ENCODE measurements at regions not wholly inside any gene's neighbourhood (a gene's known extent, or its start where the extent isn't known, plus 50 kb on each side); places are given as distances from the start of the nearest gene placed in this dataset.

DNA sequence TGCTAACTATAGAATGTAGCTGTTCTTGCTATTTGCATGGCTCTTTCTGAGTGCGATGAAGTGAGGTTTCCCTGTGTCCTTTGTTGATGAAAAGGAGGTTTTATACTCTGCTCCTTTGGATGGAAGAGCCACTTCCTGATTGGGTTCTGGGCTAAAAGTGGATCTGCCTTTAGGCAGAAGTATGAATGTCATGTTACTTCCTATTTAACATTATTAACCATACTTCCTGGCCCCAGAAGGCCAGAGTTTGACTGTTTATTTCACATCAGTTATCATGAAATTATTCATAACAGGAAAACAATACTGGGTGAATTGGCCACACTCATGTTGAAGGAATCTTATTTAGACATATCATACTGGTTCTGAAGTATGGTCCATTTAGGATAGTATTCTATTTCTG, 386.2 kb downstream of the PCDH7 start:
- no peak for DNase-seq (ENCODE audit: low read depth in 2 of 2)

DNA sequence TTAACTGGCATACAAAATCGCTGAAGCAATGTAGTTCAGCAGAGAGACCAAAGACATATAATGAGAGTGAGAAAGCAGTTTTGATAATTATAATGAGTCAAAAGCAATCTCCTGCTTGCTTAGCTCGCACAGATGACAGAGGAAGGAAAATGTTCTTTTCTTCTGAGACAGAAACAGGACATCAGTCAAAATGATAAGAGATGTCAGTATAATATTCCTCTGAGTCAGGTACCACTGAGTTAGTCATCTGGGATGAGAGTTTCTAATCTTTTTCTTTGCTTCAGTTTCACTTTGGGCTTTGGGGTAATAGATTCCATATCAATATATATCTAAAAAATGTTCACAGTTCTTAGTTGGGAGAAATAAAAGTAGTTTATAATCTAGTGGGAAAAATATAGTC, 387.2 kb downstream of the PCDH7 start:
- DNase-seq (ENCODE audit: low read depth in 2 of 2), result no peak

DNA sequence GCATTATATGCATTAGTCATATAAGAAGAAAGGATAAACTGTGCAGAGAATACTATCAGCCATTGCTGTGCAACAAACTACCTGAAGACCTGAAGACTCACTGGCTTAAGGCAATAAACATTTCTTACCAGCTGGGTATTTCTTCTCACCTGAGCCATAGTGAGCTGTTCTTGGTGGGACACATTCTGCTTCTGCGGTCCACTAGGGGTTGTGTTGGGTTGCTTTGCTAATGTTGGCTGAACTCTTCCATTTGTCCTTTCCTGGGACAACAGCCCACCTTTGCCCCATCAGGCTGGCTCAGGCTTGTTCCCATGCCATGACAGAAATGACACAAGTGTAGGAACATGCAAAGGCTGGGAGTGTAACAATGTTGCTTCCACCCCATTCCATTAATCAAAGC, 388.6 kb downstream of the PCDH7 start:
- DNase-seq (ENCODE audit: low read depth in 2 of 2), result no peak

DNA sequence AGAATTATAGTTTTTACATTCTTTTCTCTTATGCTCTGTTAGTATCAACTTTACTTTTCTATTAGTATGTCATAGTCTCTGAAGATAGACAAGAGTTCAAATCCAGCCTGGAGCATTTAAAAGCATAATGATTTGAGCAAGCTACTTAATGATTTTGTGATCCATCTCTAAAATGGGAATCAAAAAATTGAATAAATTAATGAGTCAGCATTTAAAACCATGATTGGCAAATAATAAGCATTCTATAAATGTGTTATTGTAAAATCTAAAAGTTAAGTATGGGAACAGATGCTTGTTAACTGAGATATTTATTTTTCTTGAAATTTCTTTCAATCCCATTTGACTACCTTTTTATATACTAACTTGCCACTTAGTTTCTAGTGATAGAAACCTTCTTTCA, 391.6 kb downstream of the PCDH7 start:
- DNase-seq (ENCODE audit: low read depth in 2 of 2), result no peak

DNA sequence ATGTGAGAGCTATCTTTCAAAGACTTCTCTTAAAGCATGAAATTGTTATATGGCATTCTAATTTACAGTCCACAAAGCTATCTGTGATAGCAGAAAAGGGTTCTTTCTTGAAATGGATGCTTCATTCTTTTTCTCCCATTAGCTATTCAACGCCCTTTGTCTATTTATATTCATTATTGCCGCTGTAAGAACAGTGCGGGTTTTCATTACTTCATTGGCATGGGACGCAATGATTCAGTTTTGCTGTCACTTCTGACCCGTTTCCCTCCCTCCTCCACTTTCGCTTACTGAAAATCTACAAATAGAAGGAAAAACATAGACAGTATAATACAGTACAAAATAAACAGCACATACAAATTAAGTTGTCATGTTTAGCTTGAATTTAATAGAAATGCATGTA, 394.6 kb downstream of the PCDH7 start:
- no peak for DNase-seq (ENCODE audit: low read depth in 2 of 2)

DNA sequence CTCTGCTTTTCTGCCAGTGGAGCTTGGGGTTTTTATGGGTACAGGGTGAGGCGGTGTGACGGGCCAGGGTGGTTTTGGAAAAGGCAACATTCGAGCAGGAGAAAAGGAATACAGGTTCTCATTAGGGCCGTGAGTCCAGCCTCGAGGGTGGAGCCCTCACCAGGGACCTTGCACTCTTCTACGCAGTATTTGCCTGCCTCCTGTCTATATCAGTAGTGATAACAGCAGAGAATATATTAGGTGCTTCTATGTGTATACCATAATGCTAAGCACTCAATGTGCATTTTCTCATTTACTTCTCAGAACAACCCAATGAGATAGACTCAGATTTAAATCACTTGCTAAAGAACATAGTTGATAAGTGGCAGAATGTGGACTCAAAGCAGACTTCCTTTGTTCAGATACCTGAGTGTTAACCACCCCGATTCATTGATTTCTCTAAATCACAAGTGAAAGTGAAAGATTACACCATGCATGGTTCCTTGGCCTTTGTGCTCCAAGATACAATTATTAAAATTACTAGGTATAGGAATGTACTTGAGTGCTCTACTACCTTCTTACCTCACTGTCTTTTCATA, 403.9 kb downstream of the PCDH7 start:
- no peak for DNase-seq (ENCODE audit: low read depth in 2 of 2)

DNA sequence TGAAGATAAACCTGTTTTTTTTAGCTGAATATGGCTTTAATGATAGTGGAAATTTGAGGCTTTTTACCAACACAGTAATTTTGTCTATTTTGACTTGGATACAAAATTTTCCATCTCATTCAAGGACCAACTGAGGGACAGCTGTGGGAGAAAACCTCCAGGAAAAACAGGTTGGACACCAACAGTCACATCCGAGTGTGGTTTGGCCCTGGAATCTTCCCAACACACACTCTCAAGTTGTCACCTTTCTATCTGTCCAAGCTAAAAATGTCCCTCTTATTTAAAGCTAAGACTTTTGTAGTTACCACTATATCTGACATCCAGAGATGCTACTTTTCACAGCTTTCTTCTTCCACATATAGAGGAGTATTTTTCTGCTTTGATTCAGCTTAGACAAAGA, 404.9 kb downstream of the PCDH7 start:
- DNase-seq (ENCODE audit: low read depth in 2 of 2), result no peak

- no peak for DNase-seq (ENCODE audit: low read depth in 2 of 2)
Measured at GRCh38 chr4:31125496-31125895, 405.3 kb downstream of the PCDH7 start.

GRCh38 chr4:31126881-31127398, 406.8 kb downstream of the PCDH7 start:
- DNase-seq (ENCODE audit: low read depth in 2 of 2), result no peak

DNA sequence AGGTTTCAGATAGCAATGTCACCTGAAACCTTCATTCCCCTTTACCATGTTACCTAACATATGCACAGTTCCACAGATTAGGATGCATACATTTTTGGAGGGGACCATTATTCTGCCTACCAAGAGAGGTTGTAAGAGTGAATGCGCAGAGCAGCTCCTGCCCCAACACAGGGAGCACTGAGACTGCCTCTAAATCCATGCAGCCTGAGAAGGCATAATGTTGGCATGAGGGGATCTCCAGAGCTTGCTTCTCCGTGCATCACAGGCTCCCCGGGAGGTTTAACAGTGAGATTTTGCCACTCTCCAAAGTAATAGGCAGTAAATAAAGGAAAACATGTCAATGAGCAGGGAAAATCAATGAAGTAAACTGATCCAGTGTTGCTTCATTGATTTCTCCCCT, 410.8 kb downstream of the PCDH7 start:
- DNase-seq (ENCODE audit: low read depth in 2 of 2), result no peak

GRCh38 chr4:31134720-31135119, 414.6 kb downstream of the PCDH7 start:
- no peak for DNase-seq (ENCODE audit: low read depth in 2 of 2)

DNA sequence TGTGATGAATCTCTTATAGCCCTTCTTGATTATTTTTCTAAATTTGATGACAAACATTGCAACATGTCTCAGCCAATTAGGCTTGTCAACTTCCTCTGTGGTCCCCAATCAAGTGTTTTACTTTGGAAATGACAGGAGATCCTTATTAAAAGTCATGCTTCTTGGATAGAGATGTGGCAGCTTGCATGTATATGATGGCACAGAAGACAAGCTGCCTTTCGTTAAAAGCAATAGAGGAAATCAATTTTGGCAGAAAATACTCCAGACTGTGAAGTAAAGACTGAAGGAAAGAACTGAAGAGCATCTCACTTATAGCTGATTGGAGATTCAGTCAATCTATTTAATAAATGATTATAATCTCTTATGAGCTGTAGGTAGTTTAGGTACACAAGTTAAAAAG, 419.6 kb downstream of the PCDH7 start:
- DNase-seq (ENCODE audit: low read depth in 2 of 2), result no peak

DNA sequence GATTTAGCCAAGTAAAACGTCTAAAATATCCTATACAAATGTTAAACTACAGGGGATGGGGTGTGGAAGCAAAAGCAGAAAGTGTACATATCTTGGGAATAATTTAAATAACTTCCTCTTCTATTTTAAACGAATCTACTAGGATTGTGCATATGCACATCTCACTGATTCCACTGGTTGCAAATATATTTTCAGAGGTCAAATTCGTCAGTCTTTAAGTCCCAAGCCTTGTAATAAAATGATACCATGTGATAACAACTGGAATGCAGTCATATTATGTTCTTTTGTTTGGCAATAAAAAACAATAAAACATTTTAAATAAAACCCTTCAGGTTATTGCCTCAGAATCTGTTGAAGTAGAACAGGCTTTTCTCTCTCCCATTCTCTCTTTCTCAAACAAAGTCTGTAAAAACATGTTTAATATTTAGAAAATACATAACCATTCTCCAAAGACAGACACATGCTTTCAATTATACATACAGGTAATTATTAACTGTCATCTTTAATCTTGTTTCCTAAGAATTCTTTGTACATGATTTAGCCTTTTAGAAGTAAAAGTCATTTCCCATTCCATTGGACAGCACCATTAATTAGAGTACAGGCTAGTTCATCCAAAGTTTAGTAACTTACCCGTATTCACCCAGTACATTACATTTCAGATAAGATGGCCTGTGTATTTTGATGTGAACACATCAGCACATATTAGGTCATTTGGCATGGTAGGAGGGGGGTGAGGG, 421.1 kb downstream of the PCDH7 start:
- no peak for DNase-seq (ENCODE audit: low read depth in 2 of 2)

GRCh38 chr4:31141832-31142142, 421.6 kb downstream of the PCDH7 start:
- DNase-seq (ENCODE audit: low read depth in 2 of 2), result no peak

GRCh38 chr4:31146366-31146765, 426.2 kb downstream of the PCDH7 start:
- no peak for DNase-seq (ENCODE audit: low read depth in 2 of 2)

DNA sequence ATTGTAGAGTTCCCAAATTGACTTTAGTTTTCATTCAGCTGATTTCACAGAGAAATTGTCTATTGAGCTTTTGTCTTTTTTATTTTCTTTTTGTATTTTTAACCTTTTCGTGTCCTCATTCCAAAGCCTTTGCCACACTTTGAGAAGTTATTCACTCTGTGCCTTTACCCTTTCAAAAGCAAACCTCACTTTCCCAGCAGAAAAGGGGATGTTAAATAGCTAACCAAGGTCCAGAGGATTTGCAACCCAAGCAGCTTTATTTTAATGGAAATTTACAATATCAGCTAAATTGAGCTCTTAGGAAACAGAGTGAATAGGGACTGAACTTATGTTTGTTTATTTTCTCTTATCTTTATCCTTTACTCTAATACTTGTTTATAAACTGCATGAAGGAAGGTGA, 428.8 kb downstream of the PCDH7 start:
- DNase-seq (ENCODE audit: low read depth in 2 of 2), result no peak

- DNase-seq (ENCODE audit: low read depth in 2 of 2), result no peak
Measured at GRCh38 chr4:31156221-31156620, 436.1 kb downstream of the PCDH7 start.

DNA sequence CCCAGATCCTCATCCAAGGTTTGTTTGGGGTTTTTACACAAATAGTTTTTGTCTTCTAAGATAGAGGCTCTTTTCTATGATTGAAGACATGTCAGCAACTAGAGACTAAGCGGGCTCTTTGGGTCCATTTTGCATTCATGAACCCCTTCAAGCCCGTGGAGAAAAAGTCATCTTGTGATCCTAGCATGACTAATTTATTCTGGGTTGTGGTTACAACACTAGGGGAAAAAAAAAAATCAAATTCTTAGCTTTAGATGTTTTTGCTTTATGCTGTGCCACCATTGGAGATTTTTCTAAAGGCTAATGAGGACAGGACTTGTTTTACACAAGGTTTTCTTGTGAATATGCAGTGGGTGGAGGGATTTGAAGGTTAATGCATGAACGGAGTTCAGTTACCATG, 440.0 kb downstream of the PCDH7 start:
- DNase-seq (ENCODE audit: low read depth in 2 of 2), result no peak

GRCh38 chr4:31169846-31170245, 449.7 kb downstream of the PCDH7 start:
- no peak for DNase-seq (ENCODE audit: low read depth in 2 of 2)

DNA sequence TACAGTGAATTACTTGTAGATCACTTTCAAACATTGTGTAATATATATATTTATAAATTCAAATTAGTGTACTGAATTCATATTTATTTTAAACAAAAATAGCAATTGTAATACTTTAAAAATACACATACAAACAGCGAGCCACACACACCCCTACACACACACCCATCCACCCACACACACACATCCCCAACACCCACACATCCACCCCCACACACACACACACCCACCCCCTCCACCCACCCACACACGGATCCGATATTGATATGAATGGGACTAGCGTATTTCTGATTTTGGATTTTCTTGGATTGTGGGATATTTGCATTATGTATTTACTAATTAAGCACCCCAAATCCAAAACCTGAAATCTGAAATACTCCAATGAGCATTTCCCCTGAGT, 451.2 kb downstream of the PCDH7 start:
- DNase-seq (ENCODE audit: low read depth in 2 of 2), result no peak

- DNase-seq (ENCODE audit: low read depth in 2 of 2), result no peak
Measured at GRCh38 chr4:31175242-31175910, 455.2 kb downstream of the PCDH7 start.

DNA sequence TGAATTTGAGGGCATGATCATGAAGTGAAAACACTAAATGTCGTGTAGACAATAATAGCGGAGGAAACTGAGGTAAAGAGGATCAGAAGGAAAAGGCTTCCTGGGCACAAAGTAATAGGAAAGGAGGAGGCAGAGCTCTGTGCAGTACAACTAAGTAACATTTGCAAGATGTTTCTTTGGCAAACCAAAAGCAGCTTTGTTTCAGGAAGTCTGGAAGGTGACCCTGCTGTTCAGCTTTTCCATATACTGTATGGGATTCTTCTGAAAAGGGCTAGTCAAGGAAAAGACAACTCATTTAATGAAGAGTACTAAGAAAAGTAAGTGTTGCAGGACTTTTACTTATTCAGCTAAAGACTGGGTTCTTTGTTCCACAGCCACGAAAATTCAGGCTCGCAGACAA, 463.1 kb downstream of the PCDH7 start:
- DNase-seq (ENCODE audit: low read depth in 2 of 2), result no peak

DNA sequence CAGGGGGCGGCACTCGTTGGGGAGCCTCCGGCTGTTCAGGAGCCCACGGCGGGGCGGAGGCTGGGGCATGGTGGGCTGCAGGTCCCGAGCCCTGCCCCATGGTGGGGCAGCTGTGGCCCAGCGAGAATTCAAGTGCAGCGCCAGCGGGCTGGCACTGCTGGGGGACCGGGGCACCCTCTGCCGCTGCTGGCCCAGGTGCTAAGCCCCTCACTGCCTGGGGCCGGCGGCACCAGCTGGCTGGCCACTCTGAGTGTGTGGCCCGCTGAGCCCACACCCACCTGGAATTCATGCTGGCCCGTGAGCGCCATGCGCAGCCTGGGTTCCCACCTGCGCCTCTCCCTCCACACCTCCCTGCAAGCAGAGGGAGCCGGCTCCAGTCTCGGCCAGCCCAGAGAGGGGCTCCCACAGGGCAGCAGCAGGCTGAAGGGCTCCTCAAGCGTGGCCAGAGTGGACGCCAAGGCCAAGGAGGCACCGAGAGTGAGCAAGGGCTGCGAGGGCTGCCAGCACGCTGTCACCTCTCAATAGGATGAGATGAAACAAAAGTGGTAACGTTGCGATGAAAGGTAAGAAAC, 464.9 kb downstream of the PCDH7 start:
- no peak for DNase-seq (ENCODE audit: low read depth in 2 of 2)

Measured in stimulated activated CD8-positive, alpha-beta memory T cell treated with anti-CD3 and anti-CD28 coated beads, Interleukin-2, amount 100 ng/mL, for 48 hours (primary cell).